Hepatocyte (in vitro differentiated cells): ENCODE measurements at regions not wholly inside any gene's neighbourhood (a gene's known extent, or its start where the extent isn't known, plus 50 kb on each side); places are given as distances from the start of the nearest gene placed in this dataset.

ENCODE experiments used
- DNase-seq: peaks from one replicate; pipeline ENCODE4 v3.0.0-alpha.2; 2016; ENCODE audit warnings: low spot score
- H2AFZ ChIP-seq: fragments of 200-600 bp; sonication (generic); 2 replicates; pipeline ENCODE4 v1.6.0; 2016; ENCODE audit warnings: antibody characterized with exemption, mild to moderate bottlenecking
- H3K27ac ChIP-seq: fragments of 200-600 bp; sonication (generic); 2 replicates; pipeline ENCODE4 v1.5.1; 2016; ENCODE audit warnings: mild to moderate bottlenecking
- H3K27me3 ChIP-seq: fragments of 200-600 bp; sonication (generic); 2 replicates; pipeline ENCODE4 v1.6.1; 2016
- H3K36me3 ChIP-seq: fragments of 200-600 bp; sonication (generic); replicated peaks from 2 replicates; pipeline ENCODE4 v1.5.1; 2016; ENCODE audit warnings: low read depth; ENCODE audit not compliant: insufficient read depth
- H3K4me1 ChIP-seq: fragments of 200-600 bp; sonication (generic); 2 replicates; pipeline ENCODE4 v1.5.1; 2016; ENCODE audit warnings: mild to moderate bottlenecking, moderate library complexity; ENCODE audit not compliant: insufficient read depth
- H3K4me2 ChIP-seq: fragments of 200-600 bp; sonication (generic); 2 replicates; pipeline ENCODE4 v1.6.0; 2016
- H3K4me3 ChIP-seq: fragments of 200-600 bp; sonication (generic); 2 replicates; pipeline ENCODE4 v1.5.1; 2016; ENCODE audit warnings: mild to moderate bottlenecking
- H3K79me2 ChIP-seq: fragments of 200-600 bp; sonication (generic); 2 replicates; pipeline ENCODE4 v1.6.0; 2017; ENCODE audit warnings: mild to moderate bottlenecking
- H3K9me2 ChIP-seq: fragments of 200-600 bp; sonication (generic); replicated peaks from 2 replicates; pipeline ENCODE4 v1.6.0; 2017; ENCODE audit warnings: mild to moderate bottlenecking; ENCODE audit not compliant: insufficient read depth
- H3K9me3 ChIP-seq: fragments of 200-600 bp; sonication (generic); 2 replicates; pipeline ENCODE4 v1.5.1; 2016; ENCODE audit warnings: low read depth, mild to moderate bottlenecking
- H4K20me1 ChIP-seq: fragments of 200-600 bp; sonication (generic); 2 replicates; pipeline ENCODE4 v1.6.0; 2016; ENCODE audit warnings: mild to moderate bottlenecking; ENCODE audit not compliant: insufficient read depth, poor library complexity, severe bottlenecking
- EZH2 ChIP-seq: fragments of 200-600 bp; sonication (generic); IDR thresholded peaks from 2 replicates; pipeline ENCODE4 v1.6.1; 2016; ENCODE audit warnings: antibody characterized with exemption, mild to moderate bottlenecking, borderline replicate concordance
- EZH2phosphoT487 ChIP-seq: fragments of 200-600 bp; sonication (generic); IDR thresholded peaks from one replicate; pipeline ENCODE4 v1.6.1; 2018; ENCODE audit warnings: antibody characterized with exemption, mild to moderate bottlenecking, low read depth, moderate library complexity; ENCODE audit not compliant: unreplicated experiment, severe bottlenecking
- WGBS: methylation state at CpG from one replicate; pipeline ENCODE4 v1.1.6; 2016; ENCODE audit warnings: low lambda C conversion rate; ENCODE audit errors: missing lambda C conversion rate; 5-methylcytosine and 5-hydroxymethylcytosine counted together
- TF ChIP-seq, protein P1 (sequence below): fragments of 200-600 bp; sonication (generic); IDR thresholded peaks from 2 replicates; pipeline ENCODE4 v1.5.1; 2016; ENCODE audit warnings: antibody characterized with exemption, mild to moderate bottlenecking; ENCODE audit not compliant: poor library complexity

DNA sequence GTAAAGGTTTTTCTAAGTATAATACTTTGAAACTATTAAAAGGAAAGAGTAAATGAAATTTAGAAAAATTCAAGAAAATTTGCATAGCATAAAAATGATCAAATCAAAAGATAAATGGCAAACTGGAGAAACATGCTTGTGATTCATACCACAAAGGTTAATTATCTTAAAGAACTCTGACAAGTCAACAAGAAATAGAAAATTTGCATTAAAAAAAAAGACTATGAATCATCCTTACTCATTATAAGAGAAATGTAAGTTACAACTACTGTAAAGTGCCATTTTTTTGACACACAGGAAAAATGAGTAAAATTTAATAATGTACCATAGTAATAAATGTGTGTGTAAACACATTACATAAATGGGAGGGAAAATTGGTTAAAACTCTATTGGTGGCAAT lies 624.4 kb upstream of the C9orf72 start:
- DNase-seq, result no peak

DNA sequence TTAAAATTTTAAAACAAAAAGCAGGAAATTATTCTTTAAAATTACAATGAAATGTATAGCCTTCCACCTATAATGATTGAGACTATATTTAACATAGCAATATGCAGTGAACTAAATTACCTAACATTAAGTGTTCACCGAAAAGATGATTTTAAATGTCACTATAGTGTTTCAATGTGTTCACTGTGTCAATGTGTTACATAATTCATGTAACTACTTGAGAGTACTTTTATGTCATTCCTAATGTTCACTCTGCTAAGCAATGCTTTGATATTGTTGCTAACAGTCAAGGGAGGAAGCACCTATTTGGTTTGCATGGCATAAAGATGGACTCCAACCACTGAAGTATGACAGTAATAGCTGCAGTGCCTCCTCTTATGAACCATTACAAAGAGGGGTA lies 629.8 kb upstream of the C9orf72 start:
- Histone ChIP-seq H3K36me3 (no peaks in the 10 kb centered on the region), H3K4me1 (no peaks in the 10 kb centered on the region), H2AFZ (no peak overlapping the region), H3K9me3 (no peaks in the 10 kb centered on the region), H3K4me3 (no peak overlapping the region), H4K20me1 (no peaks in the 10 kb centered on the region), H3K27me3 (no peaks in the 10 kb centered on the region), H3K79me2 (no peaks in the 10 kb centered on the region), H3K4me2 (no peak overlapping the region), H3K9me2 (no peaks in the 10 kb centered on the region), H3K27ac (no peak overlapping the region)
- DNase-seq, result no peak
- no peak for TF ChIP-seq EZH2phosphoT487
- TF ChIP-seq, protein P1, sequence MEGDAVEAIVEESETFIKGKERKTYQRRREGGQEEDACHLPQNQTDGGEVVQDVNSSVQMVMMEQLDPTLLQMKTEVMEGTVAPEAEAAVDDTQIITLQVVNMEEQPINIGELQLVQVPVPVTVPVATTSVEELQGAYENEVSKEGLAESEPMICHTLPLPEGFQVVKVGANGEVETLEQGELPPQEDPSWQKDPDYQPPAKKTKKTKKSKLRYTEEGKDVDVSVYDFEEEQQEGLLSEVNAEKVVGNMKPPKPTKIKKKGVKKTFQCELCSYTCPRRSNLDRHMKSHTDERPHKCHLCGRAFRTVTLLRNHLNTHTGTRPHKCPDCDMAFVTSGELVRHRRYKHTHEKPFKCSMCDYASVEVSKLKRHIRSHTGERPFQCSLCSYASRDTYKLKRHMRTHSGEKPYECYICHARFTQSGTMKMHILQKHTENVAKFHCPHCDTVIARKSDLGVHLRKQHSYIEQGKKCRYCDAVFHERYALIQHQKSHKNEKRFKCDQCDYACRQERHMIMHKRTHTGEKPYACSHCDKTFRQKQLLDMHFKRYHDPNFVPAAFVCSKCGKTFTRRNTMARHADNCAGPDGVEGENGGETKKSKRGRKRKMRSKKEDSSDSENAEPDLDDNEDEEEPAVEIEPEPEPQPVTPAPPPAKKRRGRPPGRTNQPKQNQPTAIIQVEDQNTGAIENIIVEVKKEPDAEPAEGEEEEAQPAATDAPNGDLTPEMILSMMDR, result no peak
- no peak for TF ChIP-seq EZH2
- WGBS, result 97% methylated on average over 1 of the region's 1 CpG

More for the DNA sequence above, 624.4 kb upstream of the C9orf72 start:
- Histone ChIP-seq H3K4me2 (no peak overlapping the region), H3K4me3 (no peak overlapping the region), H3K36me3 (no peaks in the 10 kb centered on the region), H4K20me1 (no peaks in the 10 kb centered on the region), H3K27me3 (no peaks in the 10 kb centered on the region), H3K27ac (no peak overlapping the region), H3K79me2 (no peaks in the 10 kb centered on the region), H3K9me2 (no peaks in the 10 kb centered on the region), H2AFZ (no peak overlapping the region), H3K4me1 (no peaks in the 10 kb centered on the region), H3K9me3 (no peaks in the 10 kb centered on the region)
- no peak for TF ChIP-seq EZH2phosphoT487
- TF ChIP-seq, protein P1, result no peak
- TF ChIP-seq EZH2, result no peak

DNA sequence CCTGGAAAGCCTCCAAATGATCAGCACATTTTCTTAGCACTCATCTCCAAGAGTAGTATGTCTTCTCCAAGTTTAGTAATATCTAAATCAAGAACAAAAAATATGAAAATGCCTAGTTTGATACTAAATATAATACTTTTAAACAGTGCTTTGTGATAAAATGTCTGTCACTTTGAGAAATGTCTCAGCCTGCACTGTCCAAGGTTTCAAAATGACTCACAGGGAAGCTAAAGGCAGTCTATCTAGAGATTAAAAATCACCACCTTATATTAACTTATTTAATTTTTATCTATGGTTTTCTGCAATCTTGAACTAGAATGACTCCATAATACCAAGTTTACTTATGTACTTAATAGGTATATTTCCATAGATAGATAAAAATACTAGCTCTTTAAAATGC lies 633.0 kb upstream of the C9orf72 start:
- Histone ChIP-seq H3K4me3 (no peak overlapping the region), H2AFZ (no peak overlapping the region), H3K36me3 (no peaks in the 10 kb centered on the region), H3K27me3 (no peaks in the 10 kb centered on the region), H3K27ac (no peak overlapping the region), H3K4me2 (no peak overlapping the region), H3K9me3 (no peaks in the 10 kb centered on the region), H3K79me2 (no peaks in the 10 kb centered on the region), H3K9me2 (no peaks in the 10 kb centered on the region), H4K20me1 (no peaks in the 10 kb centered on the region), H3K4me1 (no peaks in the 10 kb centered on the region)
- TF ChIP-seq EZH2phosphoT487 (no peak), EZH2 (no peak)
- TF ChIP-seq, protein P1, result no peak
- DNase-seq, result no peak

DNA sequence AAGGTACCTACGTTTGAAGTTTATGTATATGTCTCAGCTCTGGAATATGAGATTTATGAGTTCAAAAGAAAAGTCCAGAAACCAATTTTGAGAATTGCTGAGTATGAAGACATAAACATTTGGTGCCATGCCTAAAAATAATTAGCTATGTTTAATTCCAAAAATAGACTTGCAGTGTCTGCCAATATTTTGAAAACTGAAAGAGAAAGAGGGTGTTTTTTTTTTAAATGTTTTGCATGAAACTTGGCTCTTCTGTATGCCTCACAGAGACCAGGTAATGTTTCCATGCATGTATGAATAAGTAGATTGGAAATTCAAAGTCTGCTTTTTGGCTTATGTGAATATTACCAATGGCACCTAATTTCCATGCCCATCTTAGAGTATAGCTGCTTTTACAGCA lies 634.4 kb upstream of the C9orf72 start:
- Histone ChIP-seq H3K36me3 (no peaks in the 10 kb centered on the region), H4K20me1 (no peaks in the 10 kb centered on the region), H3K4me2 (no peak overlapping the region), H3K27me3 (no peaks in the 10 kb centered on the region), H3K9me3 (no peaks in the 10 kb centered on the region), H3K4me3 (no peak overlapping the region), H2AFZ (no peak overlapping the region), H3K9me2 (no peaks in the 10 kb centered on the region), H3K79me2 (no peaks in the 10 kb centered on the region), H3K4me1 (no peaks in the 10 kb centered on the region), H3K27ac (no peak overlapping the region)
- 60% methylated on average over 1 of the region's 1 CpG for WGBS
- TF ChIP-seq, protein P1, result no peak
- no peak for TF ChIP-seq EZH2phosphoT487
- TF ChIP-seq EZH2, result no peak
- DNase-seq, result no peak
